Activated naive CD8-positive, alpha-beta T cell treated with anti-CD3 and anti-CD28 coated beads for 36 hours (primary cell): ENCODE measurements at regions not wholly inside any gene's neighbourhood (a gene's known extent, or its start where the extent isn't known, plus 50 kb on each side); places are given as distances from the start of the nearest gene placed in this dataset.

Experiments
- DNase-seq: peaks from one replicate; pipeline ENCODE4 v3.0.0; 2021
- H3K27ac Mint-ChIP-seq: one replicate; pipeline ENCODE4 v1.8.0; 2022; ENCODE audit warnings: mild to moderate bottlenecking, moderate library complexity, mixed read lengths
- H3K27me3 Mint-ChIP-seq: one replicate; pipeline ENCODE4 v1.8.0; 2022; ENCODE audit warnings: mild to moderate bottlenecking, mixed read lengths
- H3K36me3 Mint-ChIP-seq: one replicate; pipeline ENCODE4 v1.8.0; 2021; ENCODE audit warnings: mild to moderate bottlenecking, mixed read lengths
- H3K4me1 Mint-ChIP-seq: one replicate; pipeline ENCODE4 v1.8.0; 2021; ENCODE audit warnings: mixed read lengths
- H3K4me3 Mint-ChIP-seq: one replicate; pipeline ENCODE4 v1.8.0; 2022; ENCODE audit warnings: mild to moderate bottlenecking, moderate library complexity, mixed read lengths
- H3K9me3 Mint-ChIP-seq: one replicate; pipeline ENCODE4 v1.8.0; 2022; ENCODE audit warnings: mixed read lengths

GRCh38 chr1:8115031-8115768 lies 89.1 kb upstream of the ERRFI1 start:
- Mint-ChIP-seq H3K27ac (no peak overlapping the region), H3K36me3 (no peaks in the 10 kb centered on the region), H3K9me3 (no peaks in the 10 kb centered on the region), H3K4me3 (no peak overlapping the region), H3K4me1 (peaks cover 3% of the 10 kb centered on the region), H3K27me3 (peaks cover 12% of the 10 kb centered on the region)
- DNase-seq = no peak

- Mint-ChIP-seq H3K36me3 (no peaks in the 10 kb centered on the region), H3K4me3 (no peak overlapping the region), H3K27me3 (no peaks in the 10 kb centered on the region), H3K27ac (no peak overlapping the region), H3K9me3 (no peaks in the 10 kb centered on the region), H3K4me1 (peaks cover 3% of the 10 kb centered on the region)
- no peak for DNase-seq
These were observed 87.4 kb upstream of the ERRFI1 start for GRCh38 chr1:8113262-8114220.

- DNase-seq = no peak
- H3K4me3 Mint-ChIP-seq = no peak overlapping the region
- no peaks in the 10 kb centered on the region for H3K9me3 Mint-ChIP-seq
- no peak overlapping the region for H3K27ac Mint-ChIP-seq
- no peaks in the 10 kb centered on the region for H3K36me3 Mint-ChIP-seq
- peaks cover 3% of the 10 kb centered on the region for H3K4me1 Mint-ChIP-seq
- no peaks in the 10 kb centered on the region for H3K27me3 Mint-ChIP-seq
These were observed 86.6 kb upstream of the ERRFI1 start for GRCh38 chr1:8112611-8113261.

- H3K36me3 Mint-ChIP-seq = no peaks in the 10 kb centered on the region
- no peak overlapping the region for H3K4me3 Mint-ChIP-seq
- no peaks in the 10 kb centered on the region for H3K27me3 Mint-ChIP-seq
- peaks cover 3% of the 10 kb centered on the region for H3K4me1 Mint-ChIP-seq
- no peak overlapping the region for H3K27ac Mint-ChIP-seq
- DNase-seq = no peak
- no peaks in the 10 kb centered on the region for H3K9me3 Mint-ChIP-seq
These were observed 85.5 kb upstream of the ERRFI1 start for GRCh38 chr1:8111560-8111959.

GRCh38 chr1:8109216-8109615 lies 83.1 kb upstream of the ERRFI1 start:
- H3K4me1 Mint-ChIP-seq = peaks cover 7% of the 10 kb centered on the region
- no peaks in the 10 kb centered on the region for H3K9me3 Mint-ChIP-seq
- H3K27me3 Mint-ChIP-seq = no peaks in the 10 kb centered on the region
- DNase-seq = no peak
- no peak overlapping the region for H3K4me3 Mint-ChIP-seq
- no peaks in the 10 kb centered on the region for H3K36me3 Mint-ChIP-seq
- H3K27ac Mint-ChIP-seq = no peak overlapping the region

GRCh38 chr1:8107897-8108296 lies 81.8 kb upstream of the ERRFI1 start:
- H3K9me3 Mint-ChIP-seq = no peaks in the 10 kb centered on the region
- H3K36me3 Mint-ChIP-seq = no peaks in the 10 kb centered on the region

GRCh38 chr1:8104278-8105236 lies 78.4 kb upstream of the ERRFI1 start:
- H3K4me3 Mint-ChIP-seq = no peak overlapping the region
- peaks cover 4% of the 10 kb centered on the region for H3K4me1 Mint-ChIP-seq
- no peaks in the 10 kb centered on the region for H3K36me3 Mint-ChIP-seq
- H3K27ac Mint-ChIP-seq = no peak overlapping the region
- no peaks in the 10 kb centered on the region for H3K9me3 Mint-ChIP-seq
- no peaks in the 10 kb centered on the region for H3K27me3 Mint-ChIP-seq
- DNase-seq = no peak

More at GRCh38 chr1:8107897-8108296, 81.8 kb upstream of the ERRFI1 start:
- Mint-ChIP-seq H3K27me3 (no peaks in the 10 kb centered on the region), H3K27ac (no peak overlapping the region), H3K4me3 (no peak overlapping the region), H3K4me1 (peaks cover 4% of the 10 kb centered on the region)
- no peak for DNase-seq

- Mint-ChIP-seq H3K4me3 (no peak overlapping the region), H3K36me3 (no peaks in the 10 kb centered on the region), H3K27ac (no peak overlapping the region), H3K9me3 (no peaks in the 10 kb centered on the region), H3K4me1 (peaks cover 29% of the 10 kb centered on the region), H3K27me3 (peaks cover 14% of the 10 kb centered on the region)
- no peak for DNase-seq
These were observed 71.8 kb upstream of the ERRFI1 start for GRCh38 chr1:8097908-8098307.

- Mint-ChIP-seq H3K9me3 (no peaks in the 10 kb centered on the region), H3K4me3 (no peak overlapping the region), H3K27ac (peak overlapping the region; percentile 26), H3K4me1 (peaks cover 29% of the 10 kb centered on the region), H3K27me3 (peaks cover 14% of the 10 kb centered on the region), H3K36me3 (no peaks in the 10 kb centered on the region)
- peak; percentile 3 for DNase-seq
These were observed 71.1 kb upstream of the ERRFI1 start for GRCh38 chr1:8097077-8097799.

GRCh38 chr1:8096105-8097011 lies 70.2 kb upstream of the ERRFI1 start:
- peaks cover 14% of the 10 kb centered on the region for H3K27me3 Mint-ChIP-seq
- no peaks in the 10 kb centered on the region for H3K9me3 Mint-ChIP-seq
- no peak overlapping the region for H3K4me3 Mint-ChIP-seq
- no peak for DNase-seq
- H3K4me1 Mint-ChIP-seq = peaks cover 29% of the 10 kb centered on the region
- no peak overlapping the region for H3K27ac Mint-ChIP-seq
- no peaks in the 10 kb centered on the region for H3K36me3 Mint-ChIP-seq

- H3K4me1 Mint-ChIP-seq = peaks cover 30% of the 10 kb centered on the region
- no peak for DNase-seq
- H3K9me3 Mint-ChIP-seq = no peaks in the 10 kb centered on the region
- no peaks in the 10 kb centered on the region for H3K36me3 Mint-ChIP-seq
- H3K27me3 Mint-ChIP-seq = peaks cover 16% of the 10 kb centered on the region
- H3K4me3 Mint-ChIP-seq = no peak overlapping the region
- H3K27ac Mint-ChIP-seq = no peak overlapping the region
These were observed 69.5 kb upstream of the ERRFI1 start for GRCh38 chr1:8095584-8095983.

GRCh38 chr1:8094481-8095241 lies 68.6 kb upstream of the ERRFI1 start:
- Mint-ChIP-seq H3K36me3 (no peaks in the 10 kb centered on the region), H3K27me3 (peaks cover 18% of the 10 kb centered on the region), H3K4me1 (peaks cover 32% of the 10 kb centered on the region), H3K9me3 (no peaks in the 10 kb centered on the region), H3K27ac (no peak overlapping the region), H3K4me3 (no peak overlapping the region)
- no peak for DNase-seq
